Mesendoderm (in vitro differentiated cells): ENCODE measurements at regions not wholly inside any gene's neighbourhood (a gene's known extent, or its start where the extent isn't known, plus 50 kb on each side); places are given as distances from the start of the nearest gene placed in this dataset.

Experiments used
- DNase-seq: peaks from one replicate; pipeline ENCODE4 v3.0.0; 2013
- H2AK5ac ChIP-seq: 2 replicates; pipeline ENCODE4 v1.6.1; 2013; ENCODE audit warnings: low read length, inconsistent platforms
- H2BK120ac ChIP-seq: 2 replicates; pipeline ENCODE4 v1.6.1; 2013; ENCODE audit warnings: low read depth, mild to moderate bottlenecking, low read length, moderate library complexity, mixed read lengths
- H2BK15ac ChIP-seq: replicated peaks from 2 replicates; pipeline ENCODE4 v1.6.1; 2013; ENCODE audit warnings: low read depth, mild to moderate bottlenecking, moderate library complexity
- H2BK5ac ChIP-seq: 2 replicates; pipeline ENCODE4 v1.6.1; 2013; ENCODE audit warnings: low read length, inconsistent platforms
- H3K18ac ChIP-seq: 2 replicates; pipeline ENCODE4 v1.6.1; 2013; ENCODE audit warnings: mild to moderate bottlenecking, low read length, mixed read lengths
- H3K23ac ChIP-seq: one replicate; pipeline ENCODE4 v1.6.1; 2013; ENCODE audit warnings: low read length
- H3K27ac ChIP-seq: 2 replicates; pipeline ENCODE4 v1.5.1; 2013; ENCODE audit warnings: low read depth, mild to moderate bottlenecking, inconsistent platforms, low read length, moderate library complexity
- H3K27me3 ChIP-seq: 2 replicates; pipeline ENCODE4 v1.6.1; 2013; ENCODE audit warnings: low read length, control low read depth, mild to moderate bottlenecking, inconsistent platforms; ENCODE audit not compliant: insufficient read depth, poor library complexity
- H3K36me3 ChIP-seq: 2 replicates; pipeline ENCODE4 v1.6.1; 2013; ENCODE audit warnings: low read length, inconsistent platforms; ENCODE audit not compliant: control insufficient read depth, insufficient read depth
- H3K4ac ChIP-seq: one replicate; pipeline ENCODE4 v1.6.1; 2013; ENCODE audit warnings: low read depth, mild to moderate bottlenecking, low read length, moderate library complexity
- H3K4me1 ChIP-seq: 2 replicates; pipeline ENCODE4 v1.6.1; 2013; ENCODE audit warnings: low read depth, low read length, inconsistent platforms; ENCODE audit not compliant: control insufficient read depth
- H3K4me2 ChIP-seq: 2 replicates; pipeline ENCODE4 v1.6.1; 2013; ENCODE audit warnings: low read length
- H3K4me3 ChIP-seq: 2 replicates; pipeline ENCODE4 v1.5.1; 2013; ENCODE audit warnings: mild to moderate bottlenecking, low read length
- H3K56ac ChIP-seq: one replicate; pipeline ENCODE4 v1.6.1; 2013; ENCODE audit warnings: low read length
- H3K79me1 ChIP-seq: 2 replicates; pipeline ENCODE4 v1.6.1; 2013; ENCODE audit warnings: low read length, inconsistent platforms
- H3K79me2 ChIP-seq: 2 replicates; pipeline ENCODE4 v1.6.1; 2013; ENCODE audit warnings: mild to moderate bottlenecking, low read length; ENCODE audit not compliant: control insufficient read depth, insufficient read depth
- H3K9ac ChIP-seq: 2 replicates; pipeline ENCODE4 v1.6.1; 2013; ENCODE audit warnings: low read length, inconsistent platforms
- H4K5ac ChIP-seq: one replicate; pipeline ENCODE4 v1.6.1; 2013; ENCODE audit warnings: low read length
- H4K8ac ChIP-seq: one replicate; pipeline ENCODE4 v1.6.1; 2013; ENCODE audit warnings: low read depth, mild to moderate bottlenecking, control low read depth, low read length, moderate library complexity
- WGBS: extraction: QIAGEN DNeasy Blood & Tissue Kit; methylation state at CpG from one replicate; pipeline ENCODE4 v1.1.7; 2013; ENCODE audit warnings: low lambda C conversion rate, missing lambda C conversion rate; ENCODE audit not compliant: insufficient coverage; ENCODE audit errors: extremely low coverage; 5-methylcytosine and 5-hydroxymethylcytosine counted together

DNA sequence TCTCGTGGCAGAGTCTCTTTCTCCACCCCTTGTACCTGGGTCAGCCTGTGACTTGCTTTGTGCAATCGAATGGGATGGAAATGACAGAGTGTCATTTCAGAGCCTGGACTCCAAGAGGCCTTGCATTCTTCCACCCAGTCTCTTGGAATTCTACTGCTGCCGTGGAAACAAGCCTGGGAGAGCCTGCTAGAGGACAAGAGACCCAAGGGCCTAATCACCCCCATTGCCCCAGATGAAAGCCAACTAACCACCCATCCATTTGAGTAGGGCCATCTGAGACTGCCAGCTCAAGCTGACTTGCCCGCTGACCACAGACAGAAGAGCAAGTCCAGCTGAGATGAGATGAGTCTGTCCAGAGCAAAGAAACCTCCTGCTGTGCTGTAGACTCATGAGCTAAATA is 201.6 kb downstream of the PTPRU start:
- H3K27me3 ChIP-seq, result no peaks in the 10 kb centered on the region
- H3K23ac ChIP-seq, result no peak overlapping the region
- no peak overlapping the region for H3K4me3 ChIP-seq
- no peak overlapping the region for H2BK5ac ChIP-seq
- H2AK5ac ChIP-seq, result no peak overlapping the region
- peak; percentile 25 for DNase-seq
- no peak overlapping the region for H3K27ac ChIP-seq
- H3K18ac ChIP-seq, result no peak overlapping the region
- no peaks in the 10 kb centered on the region for H3K36me3 ChIP-seq
- H4K5ac ChIP-seq, result no peak overlapping the region
- no peak overlapping the region for H2BK15ac ChIP-seq
- H3K4me2 ChIP-seq, result no peak overlapping the region
- no peak overlapping the region for H3K4ac ChIP-seq
- no peak overlapping the region for H4K8ac ChIP-seq
- no peak overlapping the region for H2BK120ac ChIP-seq
- no peak overlapping the region for H3K9ac ChIP-seq
- H3K4me1 ChIP-seq, result no peaks in the 10 kb centered on the region
- no peaks in the 10 kb centered on the region for H3K79me2 ChIP-seq
- H3K56ac ChIP-seq, result no peak overlapping the region
- no CpG with 5 or more reads among the region's 4 CpGs for WGBS
- H3K79me1 ChIP-seq, result no peaks in the 10 kb centered on the region

DNA sequence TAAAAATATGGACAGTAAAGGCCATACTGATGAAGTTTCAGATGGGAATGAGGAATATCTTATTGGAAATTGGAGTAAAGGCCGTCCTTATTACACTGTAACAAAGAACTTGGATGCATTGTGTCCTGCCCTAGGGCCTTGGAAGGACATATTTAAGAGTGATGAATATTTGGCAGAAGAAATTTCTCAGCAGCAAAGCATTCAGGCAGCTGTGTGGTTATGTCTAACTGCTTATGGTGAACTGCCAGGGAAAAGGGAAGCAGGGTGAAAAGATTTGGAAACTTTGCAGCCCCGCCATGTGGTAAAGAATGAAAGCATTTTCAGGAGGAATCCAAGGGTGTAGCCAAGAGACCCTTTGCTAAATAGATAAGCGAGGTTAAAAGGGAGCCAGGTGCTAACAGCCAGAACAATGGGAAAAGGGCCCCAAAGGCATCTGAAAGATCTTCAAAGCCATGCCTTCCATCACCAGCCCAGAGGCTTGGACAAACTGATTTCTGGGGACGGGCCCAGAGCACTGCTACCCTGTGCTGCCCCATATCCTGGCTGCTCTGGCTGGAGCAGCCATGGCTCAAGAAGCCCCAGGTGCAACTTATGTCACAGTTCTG is 200.0 kb downstream of the PTPRU start:
- Histone ChIP-seq H3K18ac (no peak overlapping the region), H2BK5ac (no peak overlapping the region), H3K4me2 (no peak overlapping the region), H3K4ac (no peak overlapping the region), H3K9ac (no peak overlapping the region), H2BK15ac (no peak overlapping the region), H3K27me3 (no peaks in the 10 kb centered on the region), H3K27ac (no peak overlapping the region), H4K5ac (no peak overlapping the region), H3K23ac (no peak overlapping the region), H3K4me3 (no peak overlapping the region), H3K4me1 (no peaks in the 10 kb centered on the region), H3K56ac (no peak overlapping the region), H2AK5ac (no peak overlapping the region), H3K79me1 (no peaks in the 10 kb centered on the region), H2BK120ac (no peak overlapping the region), H3K79me2 (no peaks in the 10 kb centered on the region), H3K36me3 (no peaks in the 10 kb centered on the region), H4K8ac (no peak overlapping the region)
- DNase-seq, result peak; percentile 51
- WGBS, result no CpG with 5 or more reads among the region's 4 CpGs

DNA sequence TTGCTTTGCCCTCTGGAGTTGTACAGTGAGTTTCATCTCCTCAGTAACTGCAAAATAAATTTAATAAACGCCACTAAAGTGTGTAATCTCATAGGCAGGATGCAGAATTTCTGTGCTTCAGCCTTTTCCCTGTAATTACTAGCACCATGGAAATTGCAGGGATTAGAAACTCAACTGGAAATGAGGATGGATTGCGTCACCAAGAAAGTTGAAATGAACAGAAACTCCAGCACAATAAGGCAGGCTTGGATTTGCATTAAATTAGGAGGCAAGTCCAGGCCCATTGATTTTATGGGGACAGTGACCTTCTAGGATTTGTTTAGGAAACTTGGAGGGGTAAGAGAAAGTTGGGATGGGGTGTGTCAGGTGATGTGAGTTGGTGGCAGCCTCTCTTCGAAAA is 197.5 kb downstream of the PTPRU start:
- Histone ChIP-seq H3K27ac (no peak overlapping the region), H3K36me3 (no peaks in the 10 kb centered on the region), H3K4me3 (no peak overlapping the region), H4K5ac (no peak overlapping the region), H3K9ac (no peak overlapping the region), H3K4me1 (no peaks in the 10 kb centered on the region), H4K8ac (no peak overlapping the region), H3K4ac (no peak overlapping the region), H3K56ac (no peak overlapping the region), H2BK15ac (no peak overlapping the region), H3K4me2 (no peak overlapping the region), H3K79me1 (no peaks in the 10 kb centered on the region), H2BK120ac (no peak overlapping the region), H2AK5ac (no peak overlapping the region), H3K27me3 (no peaks in the 10 kb centered on the region), H3K18ac (no peak overlapping the region), H2BK5ac (no peak overlapping the region), H3K23ac (no peak overlapping the region), H3K79me2 (no peaks in the 10 kb centered on the region)
- no peak for DNase-seq
- WGBS, result no CpG with 5 or more reads among the region's 3 CpGs

DNA sequence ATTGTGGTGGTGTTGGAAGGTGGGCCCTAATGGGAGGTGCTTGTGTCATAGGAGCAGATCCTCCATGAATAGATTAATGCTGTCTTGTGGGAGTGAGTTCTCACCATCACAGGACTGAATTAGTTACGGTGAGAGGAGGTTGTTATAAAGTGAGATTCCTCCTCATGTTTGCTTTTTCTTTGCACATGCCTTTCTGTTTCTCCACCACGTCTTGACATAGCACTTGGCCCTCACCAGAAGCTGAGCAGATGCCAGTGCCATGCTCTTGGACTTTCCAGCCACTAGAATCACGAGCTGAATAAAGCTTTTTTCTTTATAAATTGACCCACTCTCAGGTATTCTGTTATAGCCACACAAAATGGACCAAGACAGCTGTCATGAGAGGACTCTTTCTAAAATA is 194.8 kb downstream of the PTPRU start:
- Histone ChIP-seq H3K56ac (no peak overlapping the region), H3K18ac (no peak overlapping the region), H3K79me1 (no peaks in the 10 kb centered on the region), H3K9ac (no peak overlapping the region), H3K79me2 (no peaks in the 10 kb centered on the region), H2BK15ac (no peak overlapping the region), H3K4ac (no peak overlapping the region), H3K27ac (no peak overlapping the region), H4K5ac (no peak overlapping the region), H2BK120ac (no peak overlapping the region), H2BK5ac (no peak overlapping the region), H3K23ac (no peak overlapping the region), H3K4me2 (no peak overlapping the region), H4K8ac (no peak overlapping the region), H3K27me3 (no peaks in the 10 kb centered on the region), H3K4me1 (no peaks in the 10 kb centered on the region), H3K4me3 (no peak overlapping the region), H3K36me3 (no peaks in the 10 kb centered on the region), H2AK5ac (no peak overlapping the region)
- no peak for DNase-seq
- no CpG with 5 or more reads among the region's 3 CpGs for WGBS

DNA sequence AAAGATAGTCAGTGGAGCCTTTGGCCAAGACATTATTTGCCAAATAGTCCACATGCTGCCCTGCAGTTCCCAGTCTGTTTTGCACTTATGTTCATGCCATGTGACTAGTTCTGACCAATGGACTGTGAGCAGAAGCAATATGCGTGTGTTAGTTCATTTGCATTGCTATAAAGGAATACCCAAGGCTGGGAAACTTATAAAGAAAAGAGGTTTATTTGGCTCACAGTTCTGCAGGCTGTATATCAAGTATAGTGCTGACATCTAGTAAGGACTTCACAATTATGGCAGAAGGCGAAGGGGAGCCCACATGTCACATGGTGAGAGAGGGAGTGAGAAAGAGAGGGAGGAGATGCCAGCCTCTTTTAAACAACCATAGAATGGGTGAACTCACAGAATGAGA is 193.3 kb downstream of the PTPRU start:
- H2BK5ac ChIP-seq, result no peak overlapping the region
- H3K9ac ChIP-seq, result no peak overlapping the region
- no peak overlapping the region for H3K4ac ChIP-seq
- no peak overlapping the region for H3K4me2 ChIP-seq
- no peak overlapping the region for H3K4me3 ChIP-seq
- H3K27ac ChIP-seq, result no peak overlapping the region
- no peaks in the 10 kb centered on the region for H3K79me1 ChIP-seq
- no CpG with 5 or more reads among the region's 2 CpGs for WGBS
- no peaks in the 10 kb centered on the region for H3K79me2 ChIP-seq
- no peaks in the 10 kb centered on the region for H3K4me1 ChIP-seq
- no peak overlapping the region for H3K56ac ChIP-seq
- no peak overlapping the region for H3K18ac ChIP-seq
- H3K36me3 ChIP-seq, result no peaks in the 10 kb centered on the region
- no peak overlapping the region for H4K8ac ChIP-seq
- H2AK5ac ChIP-seq, result no peak overlapping the region
- H3K23ac ChIP-seq, result no peak overlapping the region
- no peak overlapping the region for H2BK120ac ChIP-seq
- H2BK15ac ChIP-seq, result no peak overlapping the region
- no peaks in the 10 kb centered on the region for H3K27me3 ChIP-seq
- no peak for DNase-seq
- no peak overlapping the region for H4K5ac ChIP-seq

DNA sequence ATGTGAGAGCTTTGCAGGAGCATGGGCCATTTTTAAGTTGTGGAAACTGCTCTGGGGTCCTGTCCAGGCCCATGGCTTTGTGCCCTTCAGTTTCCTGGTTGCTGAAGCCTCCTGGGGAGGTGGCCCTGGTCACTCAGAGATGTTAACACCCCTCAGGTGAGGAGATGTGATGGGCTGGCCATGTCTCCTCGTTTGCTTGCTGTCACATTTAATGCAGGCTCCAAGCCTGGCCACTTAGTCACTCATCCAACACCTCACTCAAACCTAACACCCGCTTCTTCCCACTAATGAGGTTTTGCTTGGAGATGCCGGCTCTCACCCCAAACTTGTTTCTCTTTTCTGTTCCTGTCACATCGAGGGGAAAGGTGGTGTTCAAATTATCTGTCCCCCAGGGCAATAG is 192.7 kb downstream of the PTPRU start:
- H3K4me2 ChIP-seq, result no peak overlapping the region
- H3K4ac ChIP-seq, result no peak overlapping the region
- no peak for DNase-seq
- H3K4me1 ChIP-seq, result no peaks in the 10 kb centered on the region
- no peaks in the 10 kb centered on the region for H3K79me2 ChIP-seq
- H3K56ac ChIP-seq, result no peak overlapping the region
- no peaks in the 10 kb centered on the region for H3K27me3 ChIP-seq
- H3K79me1 ChIP-seq, result no peaks in the 10 kb centered on the region
- H2BK15ac ChIP-seq, result no peak overlapping the region
- no peak overlapping the region for H3K18ac ChIP-seq
- no peak overlapping the region for H2BK120ac ChIP-seq
- H3K36me3 ChIP-seq, result no peaks in the 10 kb centered on the region
- WGBS, result no CpG with 5 or more reads among the region's 4 CpGs
- H3K27ac ChIP-seq, result no peak overlapping the region
- H3K9ac ChIP-seq, result no peak overlapping the region
- H3K4me3 ChIP-seq, result no peak overlapping the region
- no peak overlapping the region for H2AK5ac ChIP-seq
- no peak overlapping the region for H4K8ac ChIP-seq
- H2BK5ac ChIP-seq, result no peak overlapping the region
- H4K5ac ChIP-seq, result no peak overlapping the region
- H3K23ac ChIP-seq, result no peak overlapping the region
